ENCODE measurements at regions not wholly inside any gene's neighbourhood (a gene's known extent, or its start where the extent isn't known, plus 50 kb on each side); places are given as distances from the start of the nearest gene placed in this dataset.

GRCh38 chr3:150317469-150317868 is 90.6 kb upstream of the TSC22D2 start:
- TF ChIP-seq POLR2A (IDR thresholded peaks at IDR 0.05; ENCODE audit: low read depth, low read length) (no peak), TAF1 (IDR thresholded peaks at IDR 0.05; ENCODE audit: borderline replicate concordance, low read depth, low read length) (no peak)

Data from GM12892 (cell line).